GM12892 (cell line): ENCODE measurements at regions not wholly inside any gene's neighbourhood (a gene's known extent, or its start where the extent isn't known, plus 50 kb on each side); places are given as distances from the start of the nearest gene placed in this dataset.

Source experiments
- POLR2A ChIP-seq: IDR thresholded peaks from 2 replicates; pipeline ENCODE4 v1.6.1; 2011; ENCODE audit warnings: low read depth, low read length, control low read depth
- POLR2AphosphoS5 ChIP-seq: IDR thresholded peaks from 2 replicates; pipeline ENCODE4 v1.6.1; 2011; ENCODE audit warnings: low read depth, low read length, control low read depth
- TAF1 ChIP-seq: IDR thresholded peaks from 2 replicates; pipeline ENCODE4 v1.6.1; 2011; ENCODE audit warnings: low read depth, mild to moderate bottlenecking, control low read depth, low read length, borderline replicate concordance

- TF ChIP-seq POLR2A: no peak
- TF ChIP-seq POLR2AphosphoS5: no peak
- TF ChIP-seq TAF1: no peak
Observed at GRCh38 chr6:170031684-170032121, 259.2 kb downstream of the DLL1 start.
